A549 (cell line): ENCODE measurements at regions not wholly inside any gene's neighbourhood (a gene's known extent, or its start where the extent isn't known, plus 50 kb on each side); places are given as distances from the start of the nearest gene placed in this dataset.

Experiments
- ATAC-seq, 2 experiments: fragments of 200-7000 bp in 1 of 2; fragments of >200 bp in 1 of 2; cut with Nextera tagmentation in 1 of 2; cut with Tn5 transposase in 1 of 2; 3 replicates each; pipeline versions ENCODE4 v1.8.0 to v1.9.1; 2018 to 2020; ENCODE audit warnings: mild to moderate bottlenecking in 1 of 2, moderate library complexity in 1 of 2
- CTCF ChIA-PET: fragments of 300-600 bp; sonication (Branson Sonifier 250); formaldehyde crosslinking; extraction: SDS; loops from one replicate; lab custom pipeline; 2021; ENCODE audit warnings: antibody characterized with exemption, inconsistent platforms; lab: Yijun Ruan, JAX
- POLR2A ChIA-PET: fragments of 350-600 bp; formaldehyde crosslinking; extraction: SDS; loops from one replicate; lab custom pipeline; 2021; ENCODE audit warnings: antibody characterized with exemption, inconsistent platforms; lab: Yijun Ruan, JAX
- DNase-seq, 2 experiments: peaks; one replicate each; pipeline versions ENCODE4 v3.0.0 to v3.0.0-alpha.2; 2011 to 2016; ENCODE audit warnings: low read depth in 1 of 2, low spot score in 1 of 2
- FAIRE-seq: peaks from 2 replicates; lab custom pipeline; 2011; peaks lifted over from hg19 to GRCh38; lab: Jason Lieb, UNC
- H3K27ac ChIP-seq, 2 experiments: fragments of >200 bp; sonication (Bioruptor Twin); formaldehyde crosslinking; 3 replicates each; pipeline ENCODE4 v1.5.1; 2016 to 2017
- H3K4me1 ChIP-seq: fragments of >200 bp; sonication (Bioruptor Twin); formaldehyde crosslinking; 3 replicates; pipeline ENCODE4 v1.6.1; 2016
- H3K4me2 ChIP-seq: fragments of >200 bp; sonication (Bioruptor Twin); formaldehyde crosslinking; 3 replicates; pipeline ENCODE4 v1.6.1; 2016
- H3K4me3 ChIP-seq: fragments of >200 bp; sonication (Bioruptor Twin); formaldehyde crosslinking; 3 replicates; pipeline ENCODE4 v1.5.1; 2016
- H3K9me3 ChIP-seq: fragments of >200 bp; sonication (Bioruptor Twin); formaldehyde crosslinking; 3 replicates; pipeline ENCODE4 v1.6.1; 2016
- BHLHE40 ChIP-seq: IDR thresholded peaks from 2 replicates; pipeline ENCODE4 v1.6.1; 2012; ENCODE audit warnings: low read depth, low read length, inconsistent platforms
- CBX8 ChIP-seq: fragments of 200-600 bp; sonication (generic); IDR thresholded peaks from 2 replicates; pipeline ENCODE4 v1.6.1; 2016
- CHD4 ChIP-seq: fragments of 200-600 bp; sonication (generic); IDR thresholded peaks from 2 replicates; pipeline ENCODE4 v1.6.1; 2016; ENCODE audit warnings: antibody characterized with exemption, mild to moderate bottlenecking, borderline replicate concordance
- ESRRA ChIP-seq: fragments of 150-350 bp; IDR thresholded peaks from 2 replicates; pipeline ENCODE4 v1.6.1; 2014; ENCODE audit warnings: mild to moderate bottlenecking, low read length, borderline replicate concordance
- FOSL2 ChIP-seq, 2 experiments: fragments of 450-650 bp in 1 of 2; fragments of >200 bp in 1 of 2; sonication (Bioruptor Twin) in 1 of 2; formaldehyde crosslinking; IDR thresholded peaks; 2 replicates each; pipeline versions ENCODE4 v1.5.0 to v1.6.1; 2016 to 2020; ENCODE audit warnings: mild to moderate bottlenecking in 1 of 2, moderate library complexity in 1 of 2
- FOXS1 ChIP-seq: fragments of 250-450 bp; sonication (Bioruptor Pico); IDR thresholded peaks from 2 replicates; pipeline ENCODE4 v1.5.0; 2020; ENCODE audit warnings: mild to moderate bottlenecking, moderate library complexity
- GATA3 ChIP-seq: IDR thresholded peaks from 2 replicates; pipeline ENCODE4 v1.6.1; 2012; ENCODE audit warnings: borderline replicate concordance
- HDAC2 ChIP-seq: fragments of 200-600 bp; sonication (generic); IDR thresholded peaks from 2 replicates; pipeline ENCODE4 v1.6.1; 2016
- HOXA7 ChIP-seq: fragments of 250-450 bp; sonication (Bioruptor Pico); IDR thresholded peaks from 2 replicates; pipeline ENCODE4 v1.5.0; 2020; ENCODE audit warnings: mild to moderate bottlenecking, moderate library complexity
- HOXB5 ChIP-seq: fragments of 250-450 bp; sonication (Bioruptor Pico); IDR thresholded peaks from 2 replicates; pipeline ENCODE4 v1.5.0; 2020; ENCODE audit warnings: mild to moderate bottlenecking, moderate library complexity
- JUN ChIP-seq, 2 experiments: fragments of >200 bp; sonication (Bioruptor Twin); formaldehyde crosslinking; IDR thresholded peaks; 2 replicates in 1 of 2; 3 replicates in 1 of 2; pipeline ENCODE4 v1.6.1; 2016 to 2017
- MAFK ChIP-seq: fragments of 450-650 bp; IDR thresholded peaks from 2 replicates; pipeline ENCODE4 v1.6.1; 2014; ENCODE audit not compliant: partially characterized antibody
- MAZ ChIP-seq: fragments of 150-350 bp; IDR thresholded peaks from 2 replicates; pipeline ENCODE4 v1.6.1; 2014; ENCODE audit warnings: antibody characterized with exemption, low read depth, low read length, borderline replicate concordance
- NFE2L2 ChIP-seq: fragments of 150-350 bp; conservative IDR thresholded peaks from 2 replicates; pipeline ENCODE4 v1.6.1; 2014; ENCODE audit warnings: low read length
- POLR2A ChIP-seq: IDR thresholded peaks from 2 replicates; pipeline ENCODE4 v1.6.1; 2012; ENCODE audit warnings: mild to moderate bottlenecking, low read length
- RARB ChIP-seq: fragments of 250-450 bp; sonication (Bioruptor Pico); IDR thresholded peaks from 2 replicates; pipeline ENCODE4 v1.8.0; 2021; ENCODE audit warnings: mild to moderate bottlenecking, moderate library complexity
- RNF2 ChIP-seq: fragments of 200-600 bp; sonication (generic); IDR thresholded peaks from 2 replicates; pipeline ENCODE4 v1.6.1; 2016; ENCODE audit warnings: low read depth, mild to moderate bottlenecking, antibody characterized with exemption, moderate library complexity, borderline replicate concordance
- TFCP2L1 ChIP-seq: fragments of 250-450 bp; sonication (Bioruptor Pico); IDR thresholded peaks from 2 replicates; pipeline ENCODE4 v1.5.0; 2021; ENCODE audit warnings: mild to moderate bottlenecking
- ZNF302 ChIP-seq: fragments of 250-450 bp; sonication (Bioruptor Pico); IDR thresholded peaks from 2 replicates; pipeline ENCODE4 v1.9.0; 2021; ENCODE audit warnings: inconsistent platforms, mild to moderate bottlenecking, moderate library complexity
- WGBS: methylation state at CpG from one replicate; pipeline ENCODE4 v1.1.6; 2017; ENCODE audit errors: missing lambda C conversion rate; 5-methylcytosine and 5-hydroxymethylcytosine counted together
- TF ChIP-seq, protein P1 (sequence below): IDR thresholded peaks from 2 replicates; pipeline ENCODE4 v1.6.1; 2012; ENCODE audit warnings: low read depth, borderline replicate concordance
- TF ChIP-seq, protein P2 (sequence below): IDR thresholded peaks from 2 replicates; pipeline ENCODE4 v1.6.1; 2012
- TF ChIP-seq, protein P3 (sequence below): IDR thresholded peaks from 2 replicates; pipeline ENCODE4 v1.6.1; 2012
- TF ChIP-seq, protein P4 (sequence below): fragments of 150-350 bp; IDR thresholded peaks from 2 replicates; pipeline ENCODE4 v1.6.1; 2014; ENCODE audit warnings: low read depth, mild to moderate bottlenecking, low read length
- TF ChIP-seq, protein P5 (sequence below): fragments of 450-650 bp; IDR thresholded peaks from 2 replicates; pipeline ENCODE4 v1.6.1; 2014; ENCODE audit warnings: antibody characterized with exemption
- TF ChIP-seq, protein P6 (sequence below): fragments of >200 bp; sonication (Bioruptor Twin); formaldehyde crosslinking; IDR thresholded peaks from 3 replicates; pipeline ENCODE4 v1.5.1; 2016

DNA sequence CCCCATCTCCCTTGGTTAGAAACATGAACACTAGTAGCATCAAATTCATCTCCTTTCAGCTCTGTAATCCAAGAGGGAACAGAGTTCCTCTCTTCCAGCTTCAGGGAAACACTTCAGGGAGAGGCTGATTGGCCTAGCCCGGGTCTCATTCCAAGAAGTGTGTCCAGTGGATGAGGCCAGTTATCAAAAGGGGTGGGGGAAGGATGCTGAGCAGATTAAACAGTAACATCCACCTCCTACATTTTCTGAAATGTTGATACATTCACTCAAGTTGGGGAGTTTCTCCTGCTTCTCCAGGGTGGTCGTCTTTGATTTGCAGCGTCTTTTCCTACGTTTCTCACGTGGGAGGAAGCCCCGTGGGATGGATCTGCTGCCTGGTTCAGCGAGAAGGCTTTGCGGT lies 62.9 kb upstream of the WSB1 start:
- 86% methylated on average over 8 of the region's 8 CpGs for WGBS
- FAIRE-seq: no peak
- no peak for DNase-seq
- ATAC-seq: no peak
- Histone ChIP-seq H3K27ac (no peak overlapping the region), H3K4me1 (peaks cover 17% of the 10 kb centered on the region), H3K4me2 (no peak overlapping the region), H3K9me3 (no peaks in the 10 kb centered on the region), H3K4me3 (no peak overlapping the region)
- ChIA-PET CTCF (interaction anchor here (1.5 to 2.1 kb wide), 2 partner anchors 10 to 14 kb away, joined by 6 to 7 read pairs; no protein-coding TSS in a partner anchor), POLR2A (no interaction called here)
- TF ChIP-seq BHLHE40: no peak
- TF ChIP-seq HOXA7 (CRISPR knock-in tag): no peak
- TF ChIP-seq FOXS1: no peak
- TF ChIP-seq POLR2A: no peak
- TF ChIP-seq CHD4: no peak
- no peak for TF ChIP-seq TFCP2L1 (CRISPR knock-in tag)
- no peak for TF ChIP-seq MAZ

DNA sequence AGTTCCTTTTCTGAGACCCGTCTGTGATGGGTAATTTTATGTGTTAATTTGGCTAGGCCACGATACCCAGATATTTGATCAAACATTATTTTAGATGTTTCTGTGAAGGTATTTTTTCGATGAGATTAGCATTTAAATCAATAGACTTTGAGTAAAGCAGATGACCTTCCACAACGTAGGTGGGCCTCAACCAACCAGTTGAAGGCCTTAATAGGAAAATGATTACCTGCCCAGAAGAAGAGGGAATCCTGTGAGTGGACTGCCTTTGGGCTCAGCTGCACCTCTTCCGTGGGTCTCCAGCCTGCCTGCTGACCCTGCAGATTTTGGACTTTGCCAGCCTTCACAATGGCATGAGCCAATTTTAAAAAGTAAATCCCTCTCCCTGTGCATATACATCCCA lies 61.6 kb upstream of the WSB1 start:
- WGBS: 74% methylated on average over 5 of the region's 5 CpGs
- ChIA-PET CTCF (interaction anchor here (1.0 to 11.4 kb wide), 4 partner anchors 30 to 367 kb away, joined by 3 to 306 read pairs (median 5); no protein-coding TSS in a partner anchor), POLR2A (no interaction called here)

DNA sequence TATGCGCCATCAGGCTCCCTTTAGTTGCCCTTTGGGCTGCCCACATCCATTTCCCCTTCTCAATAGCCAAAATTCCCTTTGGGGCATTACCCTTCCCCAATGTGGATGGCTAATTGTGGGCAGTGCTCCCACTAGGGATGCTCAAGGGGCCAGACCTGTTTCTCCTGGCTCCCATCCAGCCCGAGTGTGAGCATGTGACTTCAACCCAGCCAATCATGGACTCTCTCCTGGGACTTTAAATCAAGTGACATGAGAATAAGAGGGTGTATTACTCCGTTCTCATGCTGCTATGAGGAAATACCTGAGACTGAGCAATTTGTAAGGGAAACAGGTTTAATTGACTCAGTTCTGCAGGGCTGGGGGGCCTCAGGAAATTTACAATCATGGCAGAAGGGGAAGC lies 60.9 kb upstream of the WSB1 start:
- Histone ChIP-seq H3K27ac (no peak overlapping the region), H3K4me2 (no peak overlapping the region), H3K4me3 (no peak overlapping the region), H3K9me3 (no peaks in the 10 kb centered on the region), H3K4me1 (peaks cover 12% of the 10 kb centered on the region)
- ChIA-PET POLR2A (no interaction called here), CTCF (interaction anchor here (0.6 to 11.4 kb wide), 5 partner anchors 9 to 366 kb away, joined by 3 to 306 read pairs (median 5); no protein-coding TSS in a partner anchor)
- ATAC-seq (no peak), FAIRE-seq (no peak), DNase-seq (no peak)
- WGBS: 59% methylated on average over 3 of the region's 3 CpGs
- TF ChIP-seq ZNF302 (CRISPR knock-in tag) (no peak), CBX8 (no peak), TFCP2L1 (CRISPR knock-in tag) (no peak), MAFK (no peak), NFE2L2 (no peak)
- TF ChIP-seq, protein P1, sequence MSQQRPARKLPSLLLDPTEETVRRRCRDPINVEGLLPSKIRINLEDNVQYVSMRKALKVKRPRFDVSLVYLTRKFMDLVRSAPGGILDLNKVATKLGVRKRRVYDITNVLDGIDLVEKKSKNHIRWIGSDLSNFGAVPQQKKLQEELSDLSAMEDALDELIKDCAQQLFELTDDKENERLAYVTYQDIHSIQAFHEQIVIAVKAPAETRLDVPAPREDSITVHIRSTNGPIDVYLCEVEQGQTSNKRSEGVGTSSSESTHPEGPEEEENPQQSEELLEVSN: no peak

More for the DNA sequence above, 61.6 kb upstream of the WSB1 start:
- ATAC-seq (no peak), FAIRE-seq (no peak), DNase-seq (no peak)
- H3K4me2 ChIP-seq: no peak overlapping the region
- no peak overlapping the region for H3K27ac ChIP-seq
- peak; percentile 40 for TF ChIP-seq MAFK
- no peak for TF ChIP-seq FOSL2 (IDR thresholded peaks at IDR 0.05)
- no peak for TF ChIP-seq FOSL2 (CRISPR knock-in tag; IDR thresholded peaks at IDR 0.05)
- TF ChIP-seq, protein P2, sequence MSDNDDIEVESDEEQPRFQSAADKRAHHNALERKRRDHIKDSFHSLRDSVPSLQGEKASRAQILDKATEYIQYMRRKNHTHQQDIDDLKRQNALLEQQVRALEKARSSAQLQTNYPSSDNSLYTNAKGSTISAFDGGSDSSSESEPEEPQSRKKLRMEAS: no peak
- TF ChIP-seq, protein P3, sequence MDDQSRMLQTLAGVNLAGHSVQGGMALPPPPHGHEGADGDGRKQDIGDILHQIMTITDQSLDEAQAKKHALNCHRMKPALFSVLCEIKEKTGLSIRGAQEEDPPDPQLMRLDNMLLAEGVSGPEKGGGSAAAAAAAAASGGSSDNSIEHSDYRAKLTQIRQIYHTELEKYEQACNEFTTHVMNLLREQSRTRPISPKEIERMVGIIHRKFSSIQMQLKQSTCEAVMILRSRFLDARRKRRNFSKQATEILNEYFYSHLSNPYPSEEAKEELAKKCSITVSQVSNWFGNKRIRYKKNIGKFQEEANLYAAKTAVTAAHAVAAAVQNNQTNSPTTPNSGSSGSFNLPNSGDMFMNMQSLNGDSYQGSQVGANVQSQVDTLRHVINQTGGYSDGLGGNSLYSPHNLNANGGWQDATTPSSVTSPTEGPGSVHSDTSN: no peak
- no peak for TF ChIP-seq RNF2
- TF ChIP-seq JUN (IDR thresholded peaks at IDR 0.05): no peak
- TF ChIP-seq, protein P4, sequence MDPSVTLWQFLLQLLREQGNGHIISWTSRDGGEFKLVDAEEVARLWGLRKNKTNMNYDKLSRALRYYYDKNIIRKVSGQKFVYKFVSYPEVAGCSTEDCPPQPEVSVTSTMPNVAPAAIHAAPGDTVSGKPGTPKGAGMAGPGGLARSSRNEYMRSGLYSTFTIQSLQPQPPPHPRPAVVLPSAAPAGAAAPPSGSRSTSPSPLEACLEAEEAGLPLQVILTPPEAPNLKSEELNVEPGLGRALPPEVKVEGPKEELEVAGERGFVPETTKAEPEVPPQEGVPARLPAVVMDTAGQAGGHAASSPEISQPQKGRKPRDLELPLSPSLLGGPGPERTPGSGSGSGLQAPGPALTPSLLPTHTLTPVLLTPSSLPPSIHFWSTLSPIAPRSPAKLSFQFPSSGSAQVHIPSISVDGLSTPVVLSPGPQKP: no peak
- no peaks in the 10 kb centered on the region for H3K9me3 ChIP-seq
- H3K4me1 ChIP-seq: peaks cover 15% of the 10 kb centered on the region
- no peak overlapping the region for H3K4me3 ChIP-seq

DNA sequence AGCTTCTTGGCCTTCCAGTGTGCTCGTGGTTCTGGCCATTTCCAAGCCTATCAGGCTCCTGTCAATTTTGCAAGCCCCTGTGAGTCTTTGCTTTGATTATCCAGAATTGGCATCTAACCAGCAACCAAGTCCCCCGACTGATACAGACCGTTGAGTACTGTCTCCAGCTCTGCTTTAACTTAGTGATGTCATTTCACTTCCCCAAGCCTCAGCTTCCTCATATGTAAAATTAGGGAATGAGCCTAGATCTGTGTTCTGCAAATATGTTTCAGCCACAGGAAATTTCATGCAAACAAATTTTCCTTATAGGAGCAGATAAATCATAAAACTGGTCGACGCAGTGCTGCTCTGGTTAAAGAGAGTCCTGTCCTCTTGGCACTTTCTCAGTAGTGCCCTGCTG lies 60.1 kb upstream of the WSB1 start:
- ATAC-seq (no peak), FAIRE-seq (no peak), DNase-seq (no peak)
- Histone ChIP-seq H3K4me3 (no peak overlapping the region), H3K27ac (no peak overlapping the region), H3K4me2 (no peak overlapping the region), H3K9me3 (no peaks in the 10 kb centered on the region), H3K4me1 (peaks cover 12% of the 10 kb centered on the region)
- CTCF ChIA-PET: interaction anchor here (0.6 to 11.4 kb wide), 9 partner anchors 8 to 417 kb away, joined by 3 to 306 read pairs (median 3); no protein-coding TSS in a partner anchor
- POLR2A ChIA-PET: no interaction called here
- WGBS: 57% methylated on average over 5 of the region's 5 CpGs
- no peak for TF ChIP-seq GATA3
- TF ChIP-seq, protein P5, sequence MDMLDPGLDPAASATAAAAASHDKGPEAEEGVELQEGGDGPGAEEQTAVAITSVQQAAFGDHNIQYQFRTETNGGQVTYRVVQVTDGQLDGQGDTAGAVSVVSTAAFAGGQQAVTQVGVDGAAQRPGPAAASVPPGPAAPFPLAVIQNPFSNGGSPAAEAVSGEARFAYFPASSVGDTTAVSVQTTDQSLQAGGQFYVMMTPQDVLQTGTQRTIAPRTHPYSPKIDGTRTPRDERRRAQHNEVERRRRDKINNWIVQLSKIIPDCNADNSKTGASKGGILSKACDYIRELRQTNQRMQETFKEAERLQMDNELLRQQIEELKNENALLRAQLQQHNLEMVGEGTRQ: no peak
- TF ChIP-seq, protein P3: no peak
- TF ChIP-seq, protein P6, sequence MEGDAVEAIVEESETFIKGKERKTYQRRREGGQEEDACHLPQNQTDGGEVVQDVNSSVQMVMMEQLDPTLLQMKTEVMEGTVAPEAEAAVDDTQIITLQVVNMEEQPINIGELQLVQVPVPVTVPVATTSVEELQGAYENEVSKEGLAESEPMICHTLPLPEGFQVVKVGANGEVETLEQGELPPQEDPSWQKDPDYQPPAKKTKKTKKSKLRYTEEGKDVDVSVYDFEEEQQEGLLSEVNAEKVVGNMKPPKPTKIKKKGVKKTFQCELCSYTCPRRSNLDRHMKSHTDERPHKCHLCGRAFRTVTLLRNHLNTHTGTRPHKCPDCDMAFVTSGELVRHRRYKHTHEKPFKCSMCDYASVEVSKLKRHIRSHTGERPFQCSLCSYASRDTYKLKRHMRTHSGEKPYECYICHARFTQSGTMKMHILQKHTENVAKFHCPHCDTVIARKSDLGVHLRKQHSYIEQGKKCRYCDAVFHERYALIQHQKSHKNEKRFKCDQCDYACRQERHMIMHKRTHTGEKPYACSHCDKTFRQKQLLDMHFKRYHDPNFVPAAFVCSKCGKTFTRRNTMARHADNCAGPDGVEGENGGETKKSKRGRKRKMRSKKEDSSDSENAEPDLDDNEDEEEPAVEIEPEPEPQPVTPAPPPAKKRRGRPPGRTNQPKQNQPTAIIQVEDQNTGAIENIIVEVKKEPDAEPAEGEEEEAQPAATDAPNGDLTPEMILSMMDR: no peak
- TF ChIP-seq TFCP2L1 (CRISPR knock-in tag): no peak
- TF ChIP-seq CHD4: no peak
- TF ChIP-seq HDAC2: no peak
- no peak for TF ChIP-seq ESRRA
- no peak for TF ChIP-seq HOXB5 (CRISPR knock-in tag)
- no peak for TF ChIP-seq RARB (CRISPR knock-in tag)
